ENCODE measurements at regions not wholly inside any gene's neighbourhood (a gene's known extent, or its start where the extent isn't known, plus 50 kb on each side); places are given as distances from the start of the nearest gene placed in this dataset.

- in situ Hi-C loops (cut with MboI): no loop called here
Observed at GRCh38 chr4:148693913-148694649, 251.9 kb upstream of the NR3C2 start.

GRCh38 chr4:148692242-148692641 lies 250.0 kb upstream of the NR3C2 start:
- H3K27ac ChIP-seq: no peak overlapping the region
- no peak overlapping the region for H3K9ac ChIP-seq
- H3K36me3 ChIP-seq (ENCODE audit: low read depth): no peaks in the 10 kb centered on the region
- H3F3A ChIP-seq (ENCODE audit: insufficient read depth): no peaks in the 10 kb centered on the region
- no peak overlapping the region for H3K4me2 ChIP-seq (ENCODE audit: unreplicated experiment)
- H3K4me3 ChIP-seq: no peak overlapping the region
- H3K79me2 ChIP-seq (ENCODE audit: insufficient read depth): no peaks in the 10 kb centered on the region
- no peaks in the 10 kb centered on the region for H4K20me1 ChIP-seq (ENCODE audit: insufficient read depth)
- TF ChIP-seq EZH2phosphoT487 (IDR thresholded peaks at IDR 0.05; ENCODE audit: insufficient read depth, low read depth) (no peak), EZH2 (IDR thresholded peaks at IDR 0.05; ENCODE audit: insufficient read depth, poor library complexity, severe bottlenecking) (no peak)
- no peaks in the 10 kb centered on the region for H3K27me3 ChIP-seq (replicated peaks; ENCODE audit: insufficient read depth)
- 43 to 51% methylated on average over 7 of the region's 7 CpGs for WGBS, 2 experiments (ENCODE audit: low coverage in 1 of 2, low lambda C conversion rate in 2 of 2, missing lambda C conversion rate in 2 of 2)
- DNase-seq: no peak
- in situ Hi-C loops (cut with MboI): no loop called here
- H3K9me2 ChIP-seq (ENCODE audit: insufficient read depth): no peaks in the 10 kb centered on the region
- no peaks in the 10 kb centered on the region for H3K9me3 ChIP-seq (ENCODE audit: low read depth)
- no peak overlapping the region for H2AFZ ChIP-seq
- H3K4me1 ChIP-seq (ENCODE audit: insufficient read depth): no peaks in the 10 kb centered on the region

More at GRCh38 chr4:148693913-148694649, 251.9 kb upstream of the NR3C2 start:
- DNase-seq: no peak
- Histone ChIP-seq H3K27me3 (replicated peaks; ENCODE audit: insufficient read depth) (no peaks in the 10 kb centered on the region), H3K9me2 (ENCODE audit: insufficient read depth) (no peaks in the 10 kb centered on the region), H3F3A (ENCODE audit: insufficient read depth) (no peaks in the 10 kb centered on the region), H3K36me3 (ENCODE audit: low read depth) (no peaks in the 10 kb centered on the region), H2AFZ (no peak overlapping the region), H3K4me2 (ENCODE audit: unreplicated experiment) (no peak overlapping the region), H3K27ac (no peak overlapping the region), H3K4me3 (no peak overlapping the region), H3K9ac (no peak overlapping the region), H4K20me1 (ENCODE audit: insufficient read depth) (no peaks in the 10 kb centered on the region), H3K4me1 (ENCODE audit: insufficient read depth) (no peaks in the 10 kb centered on the region), H3K9me3 (ENCODE audit: low read depth) (no peaks in the 10 kb centered on the region), H3K79me2 (ENCODE audit: insufficient read depth) (no peaks in the 10 kb centered on the region)
- no peak for TF ChIP-seq EZH2 (IDR thresholded peaks at IDR 0.05; ENCODE audit: insufficient read depth, poor library complexity, severe bottlenecking)
- TF ChIP-seq EZH2phosphoT487 (IDR thresholded peaks at IDR 0.05; ENCODE audit: insufficient read depth, low read depth): no peak
- 45 to 52% methylated on average over 2 of the region's 2 CpGs for WGBS, 2 experiments (ENCODE audit: low coverage in 1 of 2, low lambda C conversion rate in 2 of 2, missing lambda C conversion rate in 2 of 2)

GRCh38 chr4:148686449-148686848 lies 244.2 kb upstream of the NR3C2 start:
- Histone ChIP-seq H2AFZ (no peak overlapping the region), H4K20me1 (ENCODE audit: insufficient read depth) (no peaks in the 10 kb centered on the region), H3F3A (ENCODE audit: insufficient read depth) (no peaks in the 10 kb centered on the region), H3K36me3 (ENCODE audit: low read depth) (no peaks in the 10 kb centered on the region), H3K79me2 (ENCODE audit: insufficient read depth) (no peaks in the 10 kb centered on the region), H3K4me1 (ENCODE audit: insufficient read depth) (no peaks in the 10 kb centered on the region), H3K27me3 (replicated peaks; ENCODE audit: insufficient read depth) (no peaks in the 10 kb centered on the region), H3K9me2 (ENCODE audit: insufficient read depth) (no peaks in the 10 kb centered on the region), H3K4me3 (no peak overlapping the region), H3K9me3 (ENCODE audit: low read depth) (no peaks in the 10 kb centered on the region), H3K9ac (no peak overlapping the region), H3K4me2 (ENCODE audit: unreplicated experiment) (no peak overlapping the region), H3K27ac (no peak overlapping the region)
- TF ChIP-seq EZH2phosphoT487 (IDR thresholded peaks at IDR 0.05; ENCODE audit: insufficient read depth, low read depth) (no peak), EZH2 (IDR thresholded peaks at IDR 0.05; ENCODE audit: insufficient read depth, poor library complexity, severe bottlenecking) (no peak)
- DNase-seq: no peak
- WGBS, 2 experiments (ENCODE audit: low coverage in 1 of 2, low lambda C conversion rate in 2 of 2, missing lambda C conversion rate in 2 of 2): 15 to 19% methylated on average over 3 of the region's 3 CpGs
- in situ Hi-C loops (cut with MboI): no loop called here

- Histone ChIP-seq H3K4me2 (ENCODE audit: unreplicated experiment) (no peak overlapping the region), H2AFZ (no peak overlapping the region), H3K4me1 (ENCODE audit: insufficient read depth) (no peaks in the 10 kb centered on the region), H3K9me3 (ENCODE audit: low read depth) (no peaks in the 10 kb centered on the region), H3K27me3 (replicated peaks; ENCODE audit: insufficient read depth) (no peaks in the 10 kb centered on the region), H3K27ac (no peak overlapping the region), H3K4me3 (no peak overlapping the region), H3K36me3 (ENCODE audit: low read depth) (no peaks in the 10 kb centered on the region), H3K79me2 (ENCODE audit: insufficient read depth) (no peaks in the 10 kb centered on the region), H3K9me2 (ENCODE audit: insufficient read depth) (no peaks in the 10 kb centered on the region), H3K9ac (no peak overlapping the region), H3F3A (ENCODE audit: insufficient read depth) (no peaks in the 10 kb centered on the region), H4K20me1 (ENCODE audit: insufficient read depth) (no peaks in the 10 kb centered on the region)
- in situ Hi-C loops (cut with MboI): no loop called here
- 36 to 50% methylated on average over 1 of the region's 1 CpG for WGBS, 2 experiments (ENCODE audit: low coverage in 1 of 2, low lambda C conversion rate in 2 of 2, missing lambda C conversion rate in 2 of 2)
- no peak for DNase-seq
- TF ChIP-seq EZH2phosphoT487 (IDR thresholded peaks at IDR 0.05; ENCODE audit: insufficient read depth, low read depth) (no peak), EZH2 (IDR thresholded peaks at IDR 0.05; ENCODE audit: insufficient read depth, poor library complexity, severe bottlenecking) (no peak)
Observed at GRCh38 chr4:148684638-148685037, 242.4 kb upstream of the NR3C2 start.
